WTC11 (cell line): ENCODE measurements at regions not wholly inside any gene's neighbourhood (a gene's known extent, or its start where the extent isn't known, plus 50 kb on each side); places are given as distances from the start of the nearest gene placed in this dataset.

Experiments
- ATAC-seq: fragments of 200-7000 bp; cut with Tn5 transposase; 2 replicates; pipeline ENCODE4 v1.10.0; 2021; ENCODE audit warnings: mild to moderate bottlenecking, moderate library complexity
- CTCF ChIA-PET: fragments of 300-600 bp; sonication (Branson Sonifier 250); formaldehyde crosslinking; loops from one replicate; lab custom pipeline; 2021; ENCODE audit warnings: antibody characterized with exemption; lab: Charles Lee
- POLR2A ChIA-PET: fragments of 350-600 bp; sonication (Branson Sonifier 250); formaldehyde crosslinking; loops from one replicate; lab custom pipeline; 2021; ENCODE audit warnings: antibody characterized with exemption; lab: Charles Lee
- DNase-seq: peaks from one replicate; pipeline ENCODE4 v3.0.0; 2021; ENCODE audit warnings: low spot score
- H3K27ac Mint-ChIP-seq: 2 replicates; pipeline ENCODE4 v1.8.0; 2021; ENCODE audit warnings: mixed read lengths
- H3K27me3 Mint-ChIP-seq: 2 replicates; pipeline ENCODE4 v1.8.0; 2021; ENCODE audit warnings: low read depth, mild to moderate bottlenecking, moderate library complexity, mixed read lengths
- H3K36me3 Mint-ChIP-seq: 2 replicates; pipeline ENCODE4 v1.8.0; 2021; ENCODE audit warnings: mixed read lengths
- H3K4me1 Mint-ChIP-seq: 2 replicates; pipeline ENCODE4 v1.8.0; 2022; ENCODE audit warnings: mixed read lengths
- H3K4me3 Mint-ChIP-seq: 2 replicates; pipeline ENCODE4 v1.8.0; 2021; ENCODE audit warnings: mild to moderate bottlenecking, moderate library complexity, mixed read lengths
- H3K9me3 Mint-ChIP-seq: 2 replicates; pipeline ENCODE4 v1.8.0; 2021; ENCODE audit warnings: mixed read lengths
- CBFB ChIP-seq: sonication (generic); formaldehyde crosslinking; IDR thresholded peaks from 2 replicates; pipeline ENCODE4 v1.8.1; 2022; ENCODE audit warnings: mild to moderate bottlenecking, low read depth, missing genetic modification reagents
- CREB1 ChIP-seq: sonication (generic); formaldehyde crosslinking; IDR thresholded peaks from 2 replicates; pipeline ENCODE4 v1.8.0; 2023; ENCODE audit warnings: mild to moderate bottlenecking, missing genetic modification reagents
- FOXJ3 ChIP-seq: sonication (generic); formaldehyde crosslinking; IDR thresholded peaks from 2 replicates; pipeline ENCODE4 v1.9.0; 2021; ENCODE audit warnings: missing genetic modification reagents, mild to moderate bottlenecking, borderline replicate concordance
- MXD4 ChIP-seq: fragments of 250-450 bp; sonication (Bioruptor Pico); IDR thresholded peaks from 2 replicates; pipeline ENCODE4 v1.8.0; 2021; ENCODE audit warnings: mild to moderate bottlenecking, moderate library complexity, borderline replicate concordance
- OVOL2 ChIP-seq: fragments of 250-450 bp; sonication (Bioruptor Pico); IDR thresholded peaks from 2 replicates; pipeline ENCODE4 v1.9.0; 2021; ENCODE audit warnings: mild to moderate bottlenecking, borderline replicate concordance
- SMAD3 ChIP-seq: sonication (generic); formaldehyde crosslinking; IDR thresholded peaks from 2 replicates; pipeline ENCODE4 v1.8.0; 2022; ENCODE audit warnings: missing genetic modification reagents, mild to moderate bottlenecking, borderline replicate concordance
- TEAD1 ChIP-seq: sonication (generic); formaldehyde crosslinking; IDR thresholded peaks from 2 replicates; pipeline ENCODE4 v1.8.0; 2022; ENCODE audit warnings: mild to moderate bottlenecking, missing genetic modification reagents
- TP53 ChIP-seq: sonication (generic); formaldehyde crosslinking; IDR thresholded peaks from 2 replicates; pipeline ENCODE4 v1.8.1; 2023; ENCODE audit warnings: mild to moderate bottlenecking, missing genetic modification reagents
- ZBTB21 ChIP-seq: sonication (generic); formaldehyde crosslinking; IDR thresholded peaks from 2 replicates; pipeline ENCODE4 v1.8.1; 2023; ENCODE audit warnings: mild to moderate bottlenecking, missing genetic modification reagents, borderline replicate concordance
- ZNF121 ChIP-seq: sonication (generic); formaldehyde crosslinking; IDR thresholded peaks from 2 replicates; pipeline ENCODE4 v1.8.0; 2023; ENCODE audit warnings: missing genetic modification reagents
- ZNF219 ChIP-seq: sonication (generic); formaldehyde crosslinking; IDR thresholded peaks from 2 replicates; pipeline ENCODE4 v1.8.0; 2023; ENCODE audit warnings: missing genetic modification reagents, mild to moderate bottlenecking, borderline replicate concordance
- ZNF396 ChIP-seq: fragments of 250-450 bp; sonication (Bioruptor Pico); IDR thresholded peaks from 2 replicates; pipeline ENCODE4 v1.8.0; 2021; ENCODE audit warnings: mild to moderate bottlenecking, moderate library complexity, borderline replicate concordance
- ZNF416 ChIP-seq: fragments of 250-450 bp; sonication (Bioruptor Pico); IDR thresholded peaks from 2 replicates; pipeline ENCODE4 v1.9.0; 2021; ENCODE audit warnings: mild to moderate bottlenecking, inconsistent platforms
- ZNF423 ChIP-seq: fragments of 250-450 bp; sonication (Bioruptor Pico); IDR thresholded peaks from 2 replicates; pipeline ENCODE4 v2.1.2; 2022; ENCODE audit warnings: mild to moderate bottlenecking, moderate library complexity
- TF ChIP-seq, protein P1 (sequence below): fragments of 250-450 bp; sonication (Bioruptor Pico); IDR thresholded peaks from 2 replicates; pipeline ENCODE4 v1.9.0; 2021; ENCODE audit warnings: mild to moderate bottlenecking, borderline replicate concordance
- TF ChIP-seq, protein P2 (sequence below): sonication (generic); formaldehyde crosslinking; IDR thresholded peaks from 2 replicates; pipeline ENCODE4 v1.8.1; 2022; ENCODE audit warnings: missing genetic modification reagents, borderline replicate concordance
- TF ChIP-seq, protein P3 (sequence below): sonication (generic); formaldehyde crosslinking; IDR thresholded peaks from 2 replicates; pipeline ENCODE4 v1.8.0; 2022; ENCODE audit warnings: missing genetic modification reagents
- TF ChIP-seq, protein P4 (sequence below): sonication (generic); formaldehyde crosslinking; IDR thresholded peaks from 2 replicates; pipeline ENCODE4 v1.8.0; 2022; ENCODE audit warnings: mild to moderate bottlenecking, missing genetic modification reagents
- TF ChIP-seq, protein P5 (sequence below): sonication (generic); formaldehyde crosslinking; IDR thresholded peaks from 2 replicates; pipeline ENCODE4 v1.8.0; 2022; ENCODE audit warnings: mild to moderate bottlenecking, missing genetic modification reagents
- TF ChIP-seq, protein P6 (sequence below): sonication (generic); formaldehyde crosslinking; IDR thresholded peaks from 2 replicates; pipeline ENCODE4 v1.8.0; 2022; ENCODE audit warnings: mild to moderate bottlenecking, missing genetic modification reagents
- TF ChIP-seq, protein P7 (sequence below): sonication (generic); formaldehyde crosslinking; IDR thresholded peaks from 2 replicates; pipeline ENCODE4 v1.8.1; 2022; ENCODE audit warnings: low read depth, missing genetic modification reagents, borderline replicate concordance
- TF ChIP-seq, protein P8 (sequence below): fragments of 200-600 bp; IDR thresholded peaks from 2 replicates; pipeline ENCODE4 v1.8.0; 2022; ENCODE audit warnings: antibody characterized with exemption

DNA sequence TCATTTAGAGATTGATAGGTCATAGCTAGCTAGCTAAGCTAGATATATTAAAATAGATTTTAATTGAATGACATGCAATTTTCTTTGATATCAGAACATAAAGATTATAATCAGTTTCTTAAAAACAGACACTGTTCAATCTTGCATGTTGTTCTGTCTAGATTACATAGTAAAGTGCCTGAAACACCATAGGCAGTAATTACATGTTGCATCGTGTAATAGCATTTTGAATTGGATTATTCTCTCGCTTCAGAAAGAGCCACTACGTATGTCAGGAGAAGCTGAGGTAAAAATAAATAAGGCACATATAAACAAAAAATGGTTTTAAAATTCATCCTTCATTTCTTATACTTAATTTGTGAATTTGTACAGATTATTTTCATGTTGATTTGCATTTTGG lies 148.0 kb upstream of the CDH12 start (continued):
- TF ChIP-seq, protein P1, sequence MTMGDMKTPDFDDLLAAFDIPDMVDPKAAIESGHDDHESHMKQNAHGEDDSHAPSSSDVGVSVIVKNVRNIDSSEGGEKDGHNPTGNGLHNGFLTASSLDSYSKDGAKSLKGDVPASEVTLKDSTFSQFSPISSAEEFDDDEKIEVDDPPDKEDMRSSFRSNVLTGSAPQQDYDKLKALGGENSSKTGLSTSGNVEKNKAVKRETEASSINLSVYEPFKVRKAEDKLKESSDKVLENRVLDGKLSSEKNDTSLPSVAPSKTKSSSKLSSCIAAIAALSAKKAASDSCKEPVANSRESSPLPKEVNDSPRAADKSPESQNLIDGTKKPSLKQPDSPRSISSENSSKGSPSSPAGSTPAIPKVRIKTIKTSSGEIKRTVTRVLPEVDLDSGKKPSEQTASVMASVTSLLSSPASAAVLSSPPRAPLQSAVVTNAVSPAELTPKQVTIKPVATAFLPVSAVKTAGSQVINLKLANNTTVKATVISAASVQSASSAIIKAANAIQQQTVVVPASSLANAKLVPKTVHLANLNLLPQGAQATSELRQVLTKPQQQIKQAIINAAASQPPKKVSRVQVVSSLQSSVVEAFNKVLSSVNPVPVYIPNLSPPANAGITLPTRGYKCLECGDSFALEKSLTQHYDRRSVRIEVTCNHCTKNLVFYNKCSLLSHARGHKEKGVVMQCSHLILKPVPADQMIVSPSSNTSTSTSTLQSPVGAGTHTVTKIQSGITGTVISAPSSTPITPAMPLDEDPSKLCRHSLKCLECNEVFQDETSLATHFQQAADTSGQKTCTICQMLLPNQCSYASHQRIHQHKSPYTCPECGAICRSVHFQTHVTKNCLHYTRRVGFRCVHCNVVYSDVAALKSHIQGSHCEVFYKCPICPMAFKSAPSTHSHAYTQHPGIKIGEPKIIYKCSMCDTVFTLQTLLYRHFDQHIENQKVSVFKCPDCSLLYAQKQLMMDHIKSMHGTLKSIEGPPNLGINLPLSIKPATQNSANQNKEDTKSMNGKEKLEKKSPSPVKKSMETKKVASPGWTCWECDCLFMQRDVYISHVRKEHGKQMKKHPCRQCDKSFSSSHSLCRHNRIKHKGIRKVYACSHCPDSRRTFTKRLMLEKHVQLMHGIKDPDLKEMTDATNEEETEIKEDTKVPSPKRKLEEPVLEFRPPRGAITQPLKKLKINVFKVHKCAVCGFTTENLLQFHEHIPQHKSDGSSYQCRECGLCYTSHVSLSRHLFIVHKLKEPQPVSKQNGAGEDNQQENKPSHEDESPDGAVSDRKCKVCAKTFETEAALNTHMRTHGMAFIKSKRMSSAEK (CRISPR knock-in tag) = no peak
- TF ChIP-seq FOXJ3 (CRISPR knock-in tag) (no peak), CBFB (no peak)

DNA sequence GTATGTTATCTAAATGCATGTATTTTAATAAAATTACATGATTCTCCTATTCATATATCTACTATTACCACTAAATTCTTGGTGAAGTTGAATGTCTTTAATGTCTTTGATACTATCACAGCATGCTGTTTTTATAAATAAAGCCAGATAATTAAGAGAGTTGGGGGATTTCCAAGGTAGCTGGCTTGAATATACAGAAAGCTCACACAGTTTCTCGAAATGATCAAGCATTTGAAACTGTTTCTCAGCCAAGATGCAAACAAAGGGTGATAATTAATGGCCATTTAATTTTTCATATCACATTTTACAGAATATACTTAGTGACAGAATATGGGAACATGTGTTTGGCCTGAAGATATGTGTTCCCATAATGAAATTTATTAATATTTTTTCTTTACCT lies 145.6 kb upstream of the CDH12 start:
- no peaks in the 10 kb centered on the region for H3K36me3 Mint-ChIP-seq
- no peak overlapping the region for H3K4me3 Mint-ChIP-seq
- no peaks in the 10 kb centered on the region for H3K4me1 Mint-ChIP-seq
- ChIA-PET CTCF (no interaction called here), POLR2A (no interaction called here)
- no peaks in the 10 kb centered on the region for H3K27me3 Mint-ChIP-seq
- no peak overlapping the region for H3K27ac Mint-ChIP-seq
- no peak for DNase-seq
- no peak for ATAC-seq
- no peaks in the 10 kb centered on the region for H3K9me3 Mint-ChIP-seq
- TF ChIP-seq SMAD3 (CRISPR knock-in tag) = no peak
- TF ChIP-seq, protein P2, sequence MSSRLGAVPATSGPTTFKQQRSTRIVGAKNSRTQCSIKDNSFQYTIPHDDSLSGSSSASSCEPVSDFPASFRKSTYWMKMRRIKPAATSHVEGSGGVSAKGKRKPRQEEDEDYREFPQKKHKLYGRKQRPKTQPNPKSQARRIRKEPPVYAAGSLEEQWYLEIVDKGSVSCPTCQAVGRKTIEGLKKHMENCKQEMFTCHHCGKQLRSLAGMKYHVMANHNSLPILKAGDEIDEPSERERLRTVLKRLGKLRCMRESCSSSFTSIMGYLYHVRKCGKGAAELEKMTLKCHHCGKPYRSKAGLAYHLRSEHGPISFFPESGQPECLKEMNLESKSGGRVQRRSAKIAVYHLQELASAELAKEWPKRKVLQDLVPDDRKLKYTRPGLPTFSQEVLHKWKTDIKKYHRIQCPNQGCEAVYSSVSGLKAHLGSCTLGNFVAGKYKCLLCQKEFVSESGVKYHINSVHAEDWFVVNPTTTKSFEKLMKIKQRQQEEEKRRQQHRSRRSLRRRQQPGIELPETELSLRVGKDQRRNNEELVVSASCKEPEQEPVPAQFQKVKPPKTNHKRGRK (CRISPR knock-in tag) = no peak
- TF ChIP-seq, protein P3, sequence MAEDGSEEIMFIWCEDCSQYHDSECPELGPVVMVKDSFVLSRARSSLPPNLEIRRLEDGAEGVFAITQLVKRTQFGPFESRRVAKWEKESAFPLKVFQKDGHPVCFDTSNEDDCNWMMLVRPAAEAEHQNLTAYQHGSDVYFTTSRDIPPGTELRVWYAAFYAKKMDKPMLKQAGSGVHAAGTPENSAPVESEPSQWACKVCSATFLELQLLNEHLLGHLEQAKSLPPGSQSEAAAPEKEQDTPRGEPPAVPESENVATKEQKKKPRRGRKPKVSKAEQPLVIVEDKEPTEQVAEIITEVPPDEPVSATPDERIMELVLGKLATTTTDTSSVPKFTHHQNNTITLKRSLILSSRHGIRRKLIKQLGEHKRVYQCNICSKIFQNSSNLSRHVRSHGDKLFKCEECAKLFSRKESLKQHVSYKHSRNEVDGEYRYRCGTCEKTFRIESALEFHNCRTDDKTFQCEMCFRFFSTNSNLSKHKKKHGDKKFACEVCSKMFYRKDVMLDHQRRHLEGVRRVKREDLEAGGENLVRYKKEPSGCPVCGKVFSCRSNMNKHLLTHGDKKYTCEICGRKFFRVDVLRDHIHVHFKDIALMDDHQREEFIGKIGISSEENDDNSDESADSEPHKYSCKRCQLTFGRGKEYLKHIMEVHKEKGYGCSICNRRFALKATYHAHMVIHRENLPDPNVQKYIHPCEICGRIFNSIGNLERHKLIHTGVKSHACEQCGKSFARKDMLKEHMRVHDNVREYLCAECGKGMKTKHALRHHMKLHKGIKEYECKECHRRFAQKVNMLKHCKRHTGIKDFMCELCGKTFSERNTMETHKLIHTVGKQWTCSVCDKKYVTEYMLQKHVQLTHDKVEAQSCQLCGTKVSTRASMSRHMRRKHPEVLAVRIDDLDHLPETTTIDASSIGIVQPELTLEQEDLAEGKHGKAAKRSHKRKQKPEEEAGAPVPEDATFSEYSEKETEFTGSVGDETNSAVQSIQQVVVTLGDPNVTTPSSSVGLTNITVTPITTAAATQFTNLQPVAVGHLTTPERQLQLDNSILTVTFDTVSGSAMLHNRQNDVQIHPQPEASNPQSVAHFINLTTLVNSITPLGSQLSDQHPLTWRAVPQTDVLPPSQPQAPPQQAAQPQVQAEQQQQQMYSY = no peak
- TF ChIP-seq ZBTB21 (CRISPR knock-in tag) = no peak
- no peak for TF ChIP-seq ZNF416 (CRISPR knock-in tag)
- TF ChIP-seq MXD4 (CRISPR knock-in tag) = no peak
- TF ChIP-seq OVOL2 (CRISPR knock-in tag) = no peak
- TF ChIP-seq, protein P4, sequence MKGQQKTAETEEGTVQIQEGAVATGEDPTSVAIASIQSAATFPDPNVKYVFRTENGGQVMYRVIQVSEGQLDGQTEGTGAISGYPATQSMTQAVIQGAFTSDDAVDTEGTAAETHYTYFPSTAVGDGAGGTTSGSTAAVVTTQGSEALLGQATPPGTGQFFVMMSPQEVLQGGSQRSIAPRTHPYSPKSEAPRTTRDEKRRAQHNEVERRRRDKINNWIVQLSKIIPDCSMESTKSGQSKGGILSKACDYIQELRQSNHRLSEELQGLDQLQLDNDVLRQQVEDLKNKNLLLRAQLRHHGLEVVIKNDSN = no peak
- TF ChIP-seq ZNF219 (CRISPR knock-in tag) = no peak
- no peak for TF ChIP-seq ZNF423 (CRISPR knock-in tag)
- TF ChIP-seq, protein P5, sequence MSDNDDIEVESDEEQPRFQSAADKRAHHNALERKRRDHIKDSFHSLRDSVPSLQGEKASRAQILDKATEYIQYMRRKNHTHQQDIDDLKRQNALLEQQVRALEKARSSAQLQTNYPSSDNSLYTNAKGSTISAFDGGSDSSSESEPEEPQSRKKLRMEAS = no peak
- TF ChIP-seq, protein P6, sequence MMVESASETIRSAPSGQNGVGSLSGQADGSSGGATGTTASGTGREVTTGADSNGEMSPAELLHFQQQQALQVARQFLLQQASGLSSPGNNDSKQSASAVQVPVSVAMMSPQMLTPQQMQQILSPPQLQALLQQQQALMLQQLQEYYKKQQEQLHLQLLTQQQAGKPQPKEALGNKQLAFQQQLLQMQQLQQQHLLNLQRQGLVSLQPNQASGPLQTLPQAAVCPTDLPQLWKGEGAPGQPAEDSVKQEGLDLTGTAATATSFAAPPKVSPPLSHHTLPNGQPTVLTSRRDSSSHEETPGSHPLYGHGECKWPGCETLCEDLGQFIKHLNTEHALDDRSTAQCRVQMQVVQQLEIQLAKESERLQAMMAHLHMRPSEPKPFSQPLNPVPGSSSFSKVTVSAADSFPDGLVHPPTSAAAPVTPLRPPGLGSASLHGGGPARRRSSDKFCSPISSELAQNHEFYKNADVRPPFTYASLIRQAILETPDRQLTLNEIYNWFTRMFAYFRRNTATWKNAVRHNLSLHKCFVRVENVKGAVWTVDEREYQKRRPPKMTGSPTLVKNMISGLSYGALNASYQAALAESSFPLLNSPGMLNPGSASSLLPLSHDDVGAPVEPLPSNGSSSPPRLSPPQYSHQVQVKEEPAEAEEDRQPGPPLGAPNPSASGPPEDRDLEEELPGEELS (CRISPR knock-in tag) = no peak
- TF ChIP-seq ZNF121 (CRISPR knock-in tag) = no peak
- TF ChIP-seq, protein P7, sequence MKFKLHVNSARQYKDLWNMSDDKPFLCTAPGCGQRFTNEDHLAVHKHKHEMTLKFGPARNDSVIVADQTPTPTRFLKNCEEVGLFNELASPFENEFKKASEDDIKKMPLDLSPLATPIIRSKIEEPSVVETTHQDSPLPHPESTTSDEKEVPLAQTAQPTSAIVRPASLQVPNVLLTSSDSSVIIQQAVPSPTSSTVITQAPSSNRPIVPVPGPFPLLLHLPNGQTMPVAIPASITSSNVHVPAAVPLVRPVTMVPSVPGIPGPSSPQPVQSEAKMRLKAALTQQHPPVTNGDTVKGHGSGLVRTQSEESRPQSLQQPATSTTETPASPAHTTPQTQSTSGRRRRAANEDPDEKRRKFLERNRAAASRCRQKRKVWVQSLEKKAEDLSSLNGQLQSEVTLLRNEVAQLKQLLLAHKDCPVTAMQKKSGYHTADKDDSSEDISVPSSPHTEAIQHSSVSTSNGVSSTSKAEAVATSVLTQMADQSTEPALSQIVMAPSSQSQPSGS (CRISPR knock-in tag) = no peak
- no peak for TF ChIP-seq ZNF396 (CRISPR knock-in tag)
- TF ChIP-seq TP53 = no peak
- TF ChIP-seq, protein P8, sequence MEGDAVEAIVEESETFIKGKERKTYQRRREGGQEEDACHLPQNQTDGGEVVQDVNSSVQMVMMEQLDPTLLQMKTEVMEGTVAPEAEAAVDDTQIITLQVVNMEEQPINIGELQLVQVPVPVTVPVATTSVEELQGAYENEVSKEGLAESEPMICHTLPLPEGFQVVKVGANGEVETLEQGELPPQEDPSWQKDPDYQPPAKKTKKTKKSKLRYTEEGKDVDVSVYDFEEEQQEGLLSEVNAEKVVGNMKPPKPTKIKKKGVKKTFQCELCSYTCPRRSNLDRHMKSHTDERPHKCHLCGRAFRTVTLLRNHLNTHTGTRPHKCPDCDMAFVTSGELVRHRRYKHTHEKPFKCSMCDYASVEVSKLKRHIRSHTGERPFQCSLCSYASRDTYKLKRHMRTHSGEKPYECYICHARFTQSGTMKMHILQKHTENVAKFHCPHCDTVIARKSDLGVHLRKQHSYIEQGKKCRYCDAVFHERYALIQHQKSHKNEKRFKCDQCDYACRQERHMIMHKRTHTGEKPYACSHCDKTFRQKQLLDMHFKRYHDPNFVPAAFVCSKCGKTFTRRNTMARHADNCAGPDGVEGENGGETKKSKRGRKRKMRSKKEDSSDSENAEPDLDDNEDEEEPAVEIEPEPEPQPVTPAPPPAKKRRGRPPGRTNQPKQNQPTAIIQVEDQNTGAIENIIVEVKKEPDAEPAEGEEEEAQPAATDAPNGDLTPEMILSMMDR = no peak
- no peak for TF ChIP-seq TEAD1 (CRISPR knock-in tag)
- no peak for TF ChIP-seq CREB1
